ENCODE measurements at regions not wholly inside any gene's neighbourhood (a gene's known extent, or its start where the extent isn't known, plus 50 kb on each side); places are given as distances from the start of the nearest gene placed in this dataset.
"Not testable (repeated sequence)": the region's sequence is repeated elsewhere in the genome, so short reads cannot be mapped to it uniquely, and the experiment has no call there.

DNA sequence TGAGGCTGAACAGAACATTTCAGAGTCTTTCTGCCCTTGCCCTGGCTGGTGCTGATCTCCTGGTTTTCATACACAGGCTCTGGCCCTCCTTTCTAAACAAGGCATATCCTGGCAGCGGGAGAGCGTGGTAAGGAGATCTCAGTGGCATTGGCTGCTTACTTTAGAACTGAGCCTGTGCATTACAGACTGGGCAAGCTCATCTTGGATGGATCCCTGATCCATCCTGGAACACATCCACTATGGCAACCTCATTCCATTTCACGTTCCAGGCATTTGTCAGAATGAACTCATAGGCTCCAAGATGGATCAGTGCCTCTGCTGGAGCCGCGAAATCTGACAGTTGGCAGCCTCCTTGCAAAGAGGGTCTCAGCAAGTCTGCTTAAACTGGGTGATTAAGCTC, 224.5 kb upstream of the PELI2 start:
- DNase-seq (ENCODE audit: low spot score) (no peak), FAIRE-seq (no peak)

DNA sequence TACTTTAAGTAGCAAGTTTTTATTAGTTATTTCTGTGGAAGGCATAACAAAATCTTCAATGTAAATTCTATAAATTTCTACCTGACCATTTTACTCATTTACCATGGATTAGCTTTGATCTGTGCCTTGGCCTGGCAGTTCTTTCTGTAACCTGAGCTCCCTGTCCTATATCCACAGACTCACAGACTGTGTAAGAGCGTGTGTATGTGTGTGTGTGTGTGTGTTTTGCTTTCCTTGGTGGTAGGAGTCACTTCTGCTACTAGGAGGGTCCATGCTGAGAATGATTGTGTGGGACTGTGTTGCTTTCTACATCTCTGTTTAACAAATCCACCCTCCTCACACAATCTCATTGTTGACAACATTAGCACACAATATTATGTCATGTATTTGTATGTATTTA, 221.2 kb upstream of the PELI2 start:
- FAIRE-seq: no peak
- DNase-seq (ENCODE audit: low spot score): no peak

DNA sequence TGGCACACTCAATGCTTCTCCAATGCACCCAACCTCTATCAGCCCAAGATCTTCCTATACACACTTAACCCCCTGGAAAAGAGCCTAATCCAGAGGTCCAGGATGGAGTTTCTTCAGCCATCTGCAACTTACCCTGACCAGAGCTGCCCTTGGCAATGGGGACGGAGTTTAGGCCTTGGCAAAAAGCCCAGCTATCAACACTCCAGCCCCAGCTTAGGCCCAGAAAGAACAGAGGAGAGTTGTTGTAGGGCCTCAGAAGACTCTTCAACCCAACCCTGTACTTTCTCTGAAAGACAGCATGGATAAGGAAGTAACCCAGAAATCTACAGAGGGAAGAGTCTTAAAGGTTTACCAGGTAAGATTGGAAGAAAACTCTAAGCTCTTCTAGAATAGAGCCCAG, 219.3 kb upstream of the PELI2 start:
- no peak for FAIRE-seq
- no peak for DNase-seq (ENCODE audit: low spot score)

DNA sequence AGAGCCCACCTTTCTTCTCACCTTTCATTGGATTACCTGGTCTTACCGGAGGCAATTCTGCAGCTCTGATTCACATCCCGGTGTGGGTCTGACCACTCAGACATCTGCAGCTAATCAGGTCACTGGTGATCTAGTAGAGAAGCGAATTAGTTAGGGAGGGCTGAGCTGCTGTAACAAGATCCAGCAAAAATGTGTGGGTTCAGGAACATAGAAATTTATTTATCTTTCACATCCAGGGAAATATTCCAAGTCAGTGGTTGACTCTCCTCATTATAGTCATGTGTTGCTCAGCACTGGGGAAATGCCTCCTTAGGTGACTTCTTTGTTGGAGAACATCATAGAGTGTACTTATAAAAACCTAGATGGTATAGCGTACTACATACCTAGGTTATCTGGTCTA, 218.7 kb upstream of the PELI2 start:
- DNase-seq (ENCODE audit: low spot score) (no peak), FAIRE-seq (no peak)

DNA sequence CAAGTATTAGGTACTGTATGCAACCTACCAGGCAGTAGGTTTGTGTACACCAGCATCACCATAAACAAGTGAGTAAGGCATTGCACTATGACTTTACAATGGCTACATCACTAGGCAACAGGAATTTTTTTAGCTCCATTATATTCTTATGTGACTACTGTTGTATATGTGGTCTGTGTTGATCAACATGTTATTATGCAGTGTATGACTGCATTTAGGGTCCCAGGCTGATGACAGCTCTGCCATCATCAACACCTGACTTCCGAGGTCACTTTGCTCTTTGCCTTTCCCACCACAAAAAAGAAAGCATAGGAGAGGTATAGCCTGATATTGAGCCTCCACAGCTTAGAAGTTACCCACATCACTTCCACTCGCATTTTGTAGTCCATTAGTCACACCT, 217.5 kb upstream of the PELI2 start:
- FAIRE-seq (no peak), DNase-seq (ENCODE audit: low spot score) (no peak)

DNA sequence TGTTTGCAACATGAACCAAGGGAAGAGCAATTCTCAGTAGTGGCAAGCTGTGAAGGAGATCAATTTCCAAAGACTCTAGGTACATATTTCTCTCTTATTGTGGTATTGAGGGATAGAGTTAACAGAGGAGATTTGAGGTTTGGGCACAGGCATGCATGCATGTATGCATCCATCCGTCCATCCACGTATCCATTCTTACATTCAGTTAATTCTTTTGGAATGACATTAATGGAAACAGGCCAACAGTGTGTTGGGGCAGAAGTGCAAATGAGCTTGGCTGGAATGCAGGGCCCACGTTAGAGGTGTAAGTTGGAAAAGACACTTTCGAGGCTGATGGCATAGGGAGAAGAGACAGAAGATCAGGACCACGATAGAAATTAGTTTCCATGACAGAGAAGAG, 216.9 kb upstream of the PELI2 start:
- FAIRE-seq (no peak), DNase-seq (ENCODE audit: low spot score) (no peak)

DNA sequence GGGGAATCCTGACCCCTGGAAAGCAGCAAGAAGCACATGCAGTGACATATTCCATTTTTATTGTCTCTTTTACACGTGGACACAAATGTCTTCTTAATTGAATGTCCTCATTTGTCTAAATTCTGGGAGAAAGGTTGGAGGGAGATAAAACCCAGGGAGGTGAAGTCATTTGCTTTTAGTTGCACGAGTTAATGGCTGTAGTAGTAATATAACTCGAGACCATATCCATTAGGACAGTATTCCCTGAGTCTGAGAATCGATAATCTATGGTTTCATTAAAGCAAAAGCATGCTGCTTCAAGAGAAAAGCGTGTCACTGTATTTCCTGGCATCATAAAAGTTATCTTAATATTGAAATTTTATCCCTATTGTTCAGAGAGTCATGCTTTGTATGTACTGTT, 216.0 kb upstream of the PELI2 start:
- FAIRE-seq (no peak), DNase-seq (ENCODE audit: low spot score) (no peak)

DNA sequence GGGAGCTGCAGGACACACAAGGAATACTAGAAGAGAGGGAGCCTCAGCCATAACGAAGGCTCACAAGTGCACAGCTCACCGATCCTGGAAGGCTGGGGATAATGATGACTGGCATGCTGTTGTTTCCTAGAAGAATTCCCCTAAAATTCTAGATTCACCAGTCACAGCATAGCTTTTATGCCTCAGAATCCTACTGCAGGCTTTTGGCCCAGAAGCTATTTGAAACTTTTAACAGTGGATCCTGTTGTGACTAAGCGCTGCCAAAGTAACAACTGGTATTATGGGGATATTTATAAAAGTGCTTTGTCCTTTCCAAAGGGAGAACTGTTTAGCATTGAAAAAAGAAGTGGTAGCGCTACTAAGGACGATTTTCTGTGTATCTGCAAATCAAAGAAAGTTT, 214.1 kb upstream of the PELI2 start:
- DNase-seq (ENCODE audit: low spot score) (no peak), FAIRE-seq (no peak)

DNA sequence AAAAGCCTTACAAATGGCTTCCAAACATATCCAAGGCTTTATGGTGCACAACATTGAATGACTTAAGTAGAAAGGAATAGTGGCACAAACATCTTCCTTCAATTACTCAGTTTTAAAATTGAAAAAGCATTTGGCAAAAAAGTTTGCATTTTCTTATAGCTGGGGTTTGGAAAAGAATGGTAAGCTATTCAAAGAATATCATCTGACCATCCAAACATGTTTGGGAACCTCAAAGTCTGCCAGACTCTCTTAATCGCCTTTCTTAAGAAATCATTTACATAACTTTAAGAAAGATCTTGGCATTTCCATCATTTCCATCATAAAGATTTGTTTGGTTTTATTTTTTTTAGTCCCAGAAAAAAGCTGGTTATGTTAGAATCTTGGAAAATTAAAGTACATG, 210.1 kb upstream of the PELI2 start:
- no peak for DNase-seq (ENCODE audit: low spot score)
- no peak for FAIRE-seq

DNA sequence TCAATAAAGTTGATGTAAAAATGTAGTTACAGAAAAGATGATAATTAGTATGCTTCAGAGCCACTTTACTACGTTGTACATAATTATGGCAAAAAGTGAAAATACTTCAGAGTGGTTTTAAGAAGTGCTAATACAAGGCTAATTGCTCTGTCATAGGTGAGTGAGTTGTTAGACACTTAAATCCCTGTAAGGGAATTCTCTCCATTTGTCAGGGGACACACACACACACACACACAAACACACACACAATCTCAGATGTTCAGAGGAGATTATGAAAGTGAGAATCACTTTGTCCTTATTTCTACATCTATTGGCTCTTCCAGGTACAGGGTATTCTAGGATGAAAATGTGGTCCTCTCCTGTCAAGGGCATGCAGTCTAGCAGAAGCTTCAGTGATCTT, 208.3 kb upstream of the PELI2 start:
- no peak for FAIRE-seq

DNA sequence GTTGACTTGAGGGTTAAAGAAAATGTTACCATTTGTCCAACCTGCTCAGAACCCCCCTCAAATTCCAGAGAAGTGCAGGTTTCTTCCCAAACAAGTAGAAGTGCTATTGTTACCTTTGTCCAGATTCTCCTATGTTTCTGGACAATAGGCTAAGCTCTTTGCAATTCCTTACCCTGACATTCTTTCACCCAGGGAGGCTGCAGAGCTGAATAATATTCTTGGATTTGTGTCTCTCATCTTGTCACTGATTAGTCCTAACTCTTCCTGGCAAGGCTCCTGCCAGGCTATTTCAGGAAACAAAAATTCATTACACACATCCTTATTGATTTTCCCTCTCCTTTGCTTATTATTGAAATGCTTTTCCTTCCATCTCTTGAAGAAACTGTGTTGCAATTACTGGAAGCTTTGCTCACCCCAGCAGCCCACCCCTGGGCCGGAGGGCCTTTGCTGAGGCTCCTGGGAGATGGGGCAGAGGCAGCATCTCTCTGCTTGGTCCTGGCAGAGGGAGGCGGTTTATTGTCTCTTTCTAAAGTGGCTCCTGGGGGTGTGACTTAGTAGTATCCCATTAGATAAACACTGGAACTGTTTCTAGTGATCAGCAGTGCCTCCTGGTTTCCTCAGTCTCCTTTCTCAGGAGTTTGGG, 207.5 kb upstream of the PELI2 start:
- no peak for FAIRE-seq
- no peak for DNase-seq (ENCODE audit: low spot score)

More for the DNA sequence above, 208.3 kb upstream of the PELI2 start:
- DNase-seq (ENCODE audit: low spot score): no peak

DNA sequence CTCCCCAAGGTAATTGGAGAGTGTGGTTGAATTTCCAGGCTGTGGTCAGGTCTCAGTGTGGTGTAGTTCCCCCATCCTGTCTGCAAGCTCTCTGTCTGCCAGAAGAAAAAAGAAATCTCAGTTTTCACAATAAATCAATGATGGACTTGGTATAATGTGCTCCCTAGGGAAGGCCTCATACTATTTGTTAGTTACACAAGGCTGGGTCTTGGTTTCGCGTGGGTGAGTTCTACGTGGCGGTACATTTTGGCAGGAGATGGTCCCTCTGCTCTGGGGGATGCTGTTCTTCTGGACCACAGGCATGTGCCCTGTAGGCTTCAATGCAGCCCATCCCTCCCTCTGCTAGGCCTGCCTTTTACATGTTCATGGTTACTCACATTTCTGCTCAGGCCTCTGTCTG, 206.4 kb upstream of the PELI2 start:
- FAIRE-seq (no peak), DNase-seq (ENCODE audit: low spot score) (no peak)

DNA sequence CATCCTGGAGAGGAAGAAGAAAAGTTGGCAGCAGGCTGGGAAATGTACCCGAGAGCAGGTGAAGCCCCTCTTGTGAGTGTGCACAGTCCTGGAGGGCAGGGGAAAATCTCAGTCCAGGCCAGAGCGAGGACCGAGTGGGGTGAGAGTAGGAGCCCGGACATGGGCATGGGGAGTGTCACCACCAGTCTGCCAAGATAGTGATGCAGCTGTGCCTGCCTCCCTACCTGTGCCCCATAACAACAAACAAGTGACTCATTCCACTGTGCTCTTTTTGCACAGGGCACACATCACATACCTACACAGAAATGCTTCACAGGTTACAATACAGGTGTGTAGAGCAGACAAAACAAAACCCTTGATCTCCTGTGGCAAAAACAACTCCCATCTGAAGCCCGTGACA, 205.9 kb upstream of the PELI2 start:
- DNase-seq (ENCODE audit: low spot score) (no peak), FAIRE-seq (no peak)

DNA sequence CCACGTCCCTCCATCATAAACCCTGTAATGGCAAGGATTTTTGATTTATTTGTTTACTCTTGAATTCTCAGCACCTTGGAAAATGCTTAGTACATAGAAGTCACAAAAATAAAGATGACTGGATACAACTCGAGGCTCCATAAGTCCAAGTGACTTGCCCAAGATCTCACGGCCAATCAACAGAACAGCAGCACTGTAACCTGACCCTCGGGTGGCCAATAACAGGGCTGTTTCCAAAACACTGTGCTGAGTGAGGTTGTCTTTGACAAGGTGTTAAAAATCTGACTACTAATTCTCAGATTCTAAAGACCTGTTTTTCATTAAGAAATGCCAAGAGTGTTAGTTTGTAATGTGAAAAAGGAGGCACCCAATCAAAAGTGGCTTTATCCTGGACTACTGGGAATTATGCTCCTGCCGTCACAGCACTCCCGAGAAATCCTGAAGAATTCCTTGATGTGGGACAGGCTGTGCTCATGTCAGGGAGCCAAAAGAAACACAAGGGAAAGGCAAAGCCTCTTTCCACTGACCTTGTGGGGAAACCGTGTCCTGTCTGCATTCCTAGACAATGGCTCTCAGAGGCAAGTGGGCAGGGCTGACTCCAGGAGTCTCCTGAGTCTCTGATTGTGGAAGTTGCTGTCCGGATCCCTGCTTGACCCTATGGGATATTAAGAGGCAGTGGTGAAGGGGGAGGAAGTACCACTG, 204.7 kb upstream of the PELI2 start:
- DNase-seq (ENCODE audit: low spot score) (no peak), FAIRE-seq (no peak)

DNA sequence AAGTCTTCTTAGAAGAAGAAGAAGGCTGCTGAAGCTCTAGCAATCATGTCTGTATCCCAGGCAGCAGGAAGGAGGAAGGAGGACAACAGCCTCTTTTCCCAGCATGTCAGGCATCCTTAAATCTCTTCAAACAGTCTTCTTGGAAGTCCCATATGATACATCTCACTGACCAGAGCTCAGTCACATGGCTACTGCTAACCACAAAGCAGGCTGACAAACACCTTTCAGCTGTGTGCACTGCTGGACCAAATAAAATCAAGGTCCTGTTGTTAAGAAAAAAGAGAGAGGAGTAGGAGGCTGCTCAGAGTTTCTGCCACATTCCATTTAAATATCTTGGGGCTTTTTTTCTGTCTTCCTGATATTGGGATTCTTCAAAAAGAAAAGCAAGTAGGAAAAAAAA, 203.4 kb upstream of the PELI2 start:
- DNase-seq (ENCODE audit: low spot score) (no peak), FAIRE-seq (no peak)

DNA sequence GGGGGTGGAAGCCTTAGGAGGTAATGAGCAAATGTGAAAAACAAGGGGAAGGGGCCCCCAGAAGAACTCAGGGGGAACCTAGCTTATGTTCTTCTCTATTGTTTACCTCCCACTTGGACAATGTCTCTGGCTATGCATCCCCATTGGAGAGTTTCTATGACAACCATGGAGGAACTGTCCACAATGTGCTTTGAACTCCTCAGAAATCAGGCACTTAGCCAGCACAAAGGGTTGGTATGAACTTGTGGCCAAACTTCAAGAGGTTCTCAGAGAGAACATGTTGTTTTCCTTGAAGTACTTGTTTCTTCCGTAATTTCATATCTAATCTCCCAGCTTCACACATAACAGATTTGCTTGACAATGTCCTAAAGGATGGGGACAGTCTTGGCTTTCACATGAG, 202.8 kb upstream of the PELI2 start:
- DNase-seq (ENCODE audit: low spot score) (no peak), FAIRE-seq (no peak)

DNA sequence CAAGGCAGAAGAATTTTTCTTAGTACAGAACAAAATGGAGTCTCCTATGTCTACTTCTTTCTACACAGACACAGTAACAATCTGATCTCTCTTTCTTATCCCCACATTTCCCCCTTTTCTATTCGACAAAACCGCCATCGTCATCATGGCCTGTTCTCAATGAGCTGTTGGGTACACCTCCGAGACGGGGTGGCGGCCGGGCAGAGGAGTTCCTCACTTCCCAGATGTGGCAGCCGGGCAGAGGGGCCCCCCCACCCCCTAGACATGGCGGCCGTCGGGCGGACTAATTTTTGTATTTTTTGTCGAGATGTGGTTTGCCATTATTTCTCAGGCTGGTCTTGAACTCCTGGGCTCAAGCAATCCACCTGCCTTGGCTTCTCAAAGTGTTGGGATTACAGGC, 198.4 kb upstream of the PELI2 start:
- not testable (repeated sequence) for FAIRE-seq; DNase-seq (ENCODE audit: low spot score)

DNA sequence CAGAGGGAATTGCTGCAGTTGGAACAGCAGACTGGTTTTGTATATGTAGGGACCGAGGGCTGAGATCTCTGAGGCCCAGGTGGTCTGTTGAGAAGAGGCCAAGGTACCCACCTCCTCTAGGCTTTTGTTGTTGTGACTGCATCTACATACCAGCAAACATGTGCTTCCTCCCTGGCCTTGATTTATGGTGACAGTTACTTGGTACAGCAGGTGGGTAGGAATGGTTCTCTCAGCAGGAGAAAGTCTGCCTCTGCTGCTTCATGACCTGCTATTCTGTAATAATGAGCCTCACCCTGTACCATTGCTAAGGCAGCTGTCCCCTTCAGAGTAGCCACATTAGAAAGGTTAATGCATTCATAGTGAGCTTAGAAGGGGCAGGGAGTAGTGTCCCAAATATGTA, 196.7 kb upstream of the PELI2 start:
- FAIRE-seq: no peak

DNA sequence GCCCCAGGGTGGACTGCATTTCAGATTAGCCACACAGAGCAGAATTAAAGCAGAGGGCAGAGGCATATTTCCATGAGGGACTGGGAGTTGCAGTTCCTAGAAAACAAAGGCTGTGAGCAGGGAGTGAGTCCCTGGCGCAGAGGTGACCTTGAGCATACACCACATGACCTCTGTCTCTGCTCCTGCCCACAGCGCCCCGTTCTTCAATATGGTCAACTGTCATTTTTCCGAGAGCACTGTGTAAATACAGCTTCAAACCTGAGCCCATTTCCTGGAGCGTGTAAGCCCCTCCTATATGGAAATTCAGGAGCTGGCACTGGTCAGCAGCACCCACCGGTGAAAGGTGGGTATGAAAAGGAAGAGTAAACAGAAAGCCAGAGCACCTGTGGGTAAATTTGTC, 192.2 kb upstream of the PELI2 start:
- DNase-seq (ENCODE audit: low spot score) (no peak), FAIRE-seq (no peak)

More for the DNA sequence above, 196.7 kb upstream of the PELI2 start:
- DNase-seq (ENCODE audit: low spot score): no peak

DNA sequence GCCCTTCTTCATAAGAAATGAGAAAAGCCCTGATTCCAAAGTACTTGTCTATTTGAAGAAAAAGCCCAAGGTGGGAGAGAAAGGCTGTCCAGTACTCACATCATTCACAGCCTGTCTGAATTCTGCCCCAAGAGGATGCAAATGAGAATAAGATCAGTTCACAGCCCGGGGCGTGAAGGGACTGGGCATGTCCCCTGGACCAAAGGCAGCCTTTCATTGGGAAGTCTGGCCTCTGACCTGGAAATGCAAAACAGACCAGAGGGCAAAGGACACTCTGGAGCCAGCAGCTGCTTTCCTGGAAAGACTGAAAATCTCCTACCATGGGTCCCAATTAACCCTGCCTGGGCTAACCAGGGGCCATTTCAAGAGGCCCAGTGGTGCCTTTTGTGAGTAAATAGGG, 191.2 kb upstream of the PELI2 start:
- FAIRE-seq: no peak

DNA sequence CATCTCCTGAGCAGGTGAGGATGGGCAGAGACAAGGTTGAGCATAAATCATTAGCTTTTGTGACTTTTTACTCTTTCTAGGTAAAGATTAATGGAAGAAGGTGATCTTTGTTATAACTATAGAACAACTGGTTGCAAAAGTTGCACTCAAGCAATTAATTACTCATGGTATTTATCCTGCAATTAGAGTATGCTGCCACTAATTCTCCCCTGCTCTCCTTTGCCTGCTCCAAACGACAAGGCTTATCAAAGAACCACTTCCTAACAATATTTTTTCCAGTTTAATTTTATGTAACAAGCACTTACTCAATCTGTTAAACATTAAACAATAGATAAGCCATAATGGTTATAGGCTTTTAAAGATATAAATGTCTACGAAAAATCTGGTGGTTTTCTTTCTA, 189.9 kb upstream of the PELI2 start:
- DNase-seq (ENCODE audit: low spot score) (no peak), FAIRE-seq (no peak)

More for the DNA sequence above, 191.2 kb upstream of the PELI2 start:
- no peak for DNase-seq (ENCODE audit: low spot score)

DNA sequence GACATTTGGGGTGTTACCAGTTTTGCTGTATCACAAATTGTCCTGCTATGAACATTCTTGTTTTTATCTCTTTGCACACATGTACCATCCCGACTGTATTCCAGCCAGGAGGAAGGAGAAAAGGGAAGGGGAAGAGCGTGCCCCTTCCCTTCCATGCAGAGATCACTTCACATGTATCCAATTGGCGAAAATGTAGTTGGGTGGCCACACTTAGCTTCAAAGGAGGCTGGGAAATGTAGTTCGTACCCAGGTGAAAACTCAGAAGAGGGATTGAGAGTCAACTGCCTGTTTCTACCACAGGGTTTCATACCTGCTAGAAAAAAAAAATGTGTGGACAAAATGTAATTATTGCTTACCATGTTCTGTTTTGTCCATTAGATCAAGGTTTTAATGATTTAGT, 189.1 kb upstream of the PELI2 start:
- FAIRE-seq (no peak), DNase-seq (ENCODE audit: low spot score) (no peak)

DNA sequence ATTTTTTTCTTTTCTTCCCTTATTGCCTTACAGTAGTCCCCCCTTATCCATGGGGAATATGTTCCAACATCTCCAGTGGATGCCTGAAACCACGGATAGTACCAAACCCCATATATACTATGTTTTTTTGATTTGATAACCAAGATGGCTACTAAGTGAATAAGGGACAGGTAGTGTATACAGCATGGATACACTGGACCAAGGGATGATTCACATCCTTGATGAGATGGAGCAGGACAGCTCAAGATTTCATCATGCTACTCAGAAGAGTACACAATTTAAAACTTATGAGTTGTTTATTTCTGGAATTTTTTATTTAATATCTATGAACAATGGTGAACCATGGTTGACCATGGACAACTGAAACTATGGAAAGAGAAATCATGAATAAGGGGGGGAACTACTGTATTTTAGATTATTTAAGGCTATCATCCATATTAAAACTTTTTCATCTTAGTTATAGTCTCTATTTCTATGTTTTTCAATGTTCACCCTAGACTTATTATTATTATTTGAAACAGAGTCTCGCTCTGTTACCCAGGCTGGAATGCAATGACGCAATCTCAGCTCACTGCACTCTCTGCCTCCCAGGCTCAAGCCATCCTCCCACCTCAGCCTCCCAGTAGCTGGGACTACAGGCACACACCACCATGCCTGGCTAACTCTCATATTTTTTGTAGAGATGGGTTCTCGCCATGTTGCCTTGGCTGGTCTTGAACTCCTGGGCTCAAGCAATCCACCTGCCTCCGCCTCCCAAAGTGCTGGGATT, 188.0 kb upstream of the PELI2 start:
- DNase-seq (ENCODE audit: low spot score) (no peak), FAIRE-seq (no peak)
